HG03060 (cell line): ENCODE measurements at regions not wholly inside any gene's neighbourhood (a gene's known extent, or its start where the extent isn't known, plus 50 kb on each side); places are given as distances from the start of the nearest gene placed in this dataset.

Experiments
- ATAC-seq: cut with Tn5 transposase; IDR thresholded peaks from one replicate; pipeline ENCODE4 v1.9.1; 2021; ENCODE audit warnings: low read depth, moderate number of reproducible peaks; ENCODE audit not compliant: unreplicated experiment

DNA sequence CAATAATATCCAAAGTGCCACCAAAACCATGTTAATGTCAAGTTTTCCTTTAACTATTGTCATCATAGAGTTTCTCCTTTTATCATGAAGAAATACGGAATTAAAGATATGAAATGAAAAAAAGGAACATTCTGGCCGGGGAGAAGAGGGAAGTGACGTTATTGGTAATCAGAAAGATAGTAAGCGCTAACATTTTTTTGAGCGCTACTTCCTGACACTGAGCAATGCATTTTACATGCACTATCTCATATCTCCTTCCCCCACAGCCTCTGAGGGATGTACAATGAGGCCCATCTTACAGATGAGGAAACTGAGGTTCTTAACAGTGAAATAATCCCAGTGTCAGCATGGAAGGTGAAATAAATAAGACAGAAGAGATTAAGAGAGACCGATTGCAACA, 410.9 kb downstream of the SOX9 start:
- no peak for ATAC-seq

DNA sequence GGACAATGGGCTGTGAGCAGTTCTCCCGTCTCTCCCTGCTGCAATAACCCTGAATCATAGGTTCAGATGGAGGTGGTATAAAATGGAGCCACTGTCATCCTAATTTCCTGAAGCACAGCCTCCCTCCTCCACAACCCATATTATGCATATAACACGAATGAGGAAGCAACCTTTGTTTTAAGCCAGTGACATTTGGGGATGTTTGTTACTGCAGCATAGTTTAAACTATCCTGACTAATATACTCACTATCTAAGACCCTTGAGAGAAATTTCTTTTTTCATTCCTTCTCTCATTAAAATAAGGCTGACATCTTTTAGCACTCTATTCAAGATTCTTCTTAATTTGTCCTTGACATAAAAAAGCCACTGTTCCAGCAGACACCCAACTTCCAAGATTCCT, 413.4 kb downstream of the SOX9 start:
- no peak for ATAC-seq

DNA sequence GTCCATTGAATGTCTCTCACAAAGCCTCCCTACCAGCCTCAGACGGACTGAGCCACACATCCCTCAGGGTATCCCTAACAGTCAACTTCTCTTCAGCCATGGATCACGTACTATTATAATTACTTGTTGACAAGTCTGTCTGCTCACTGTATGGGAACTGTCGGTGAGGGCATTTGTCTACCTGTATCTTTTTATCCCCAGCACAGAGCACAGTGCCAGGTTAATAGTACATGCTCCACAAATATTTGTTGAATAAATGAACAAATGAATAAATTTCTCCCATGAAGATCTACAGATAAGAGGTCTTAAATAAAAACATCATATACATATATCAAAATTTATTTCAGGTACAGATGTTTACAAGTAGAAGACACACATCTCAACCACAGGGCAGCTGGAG, 414.0 kb downstream of the SOX9 start:
- ATAC-seq = no peak

DNA sequence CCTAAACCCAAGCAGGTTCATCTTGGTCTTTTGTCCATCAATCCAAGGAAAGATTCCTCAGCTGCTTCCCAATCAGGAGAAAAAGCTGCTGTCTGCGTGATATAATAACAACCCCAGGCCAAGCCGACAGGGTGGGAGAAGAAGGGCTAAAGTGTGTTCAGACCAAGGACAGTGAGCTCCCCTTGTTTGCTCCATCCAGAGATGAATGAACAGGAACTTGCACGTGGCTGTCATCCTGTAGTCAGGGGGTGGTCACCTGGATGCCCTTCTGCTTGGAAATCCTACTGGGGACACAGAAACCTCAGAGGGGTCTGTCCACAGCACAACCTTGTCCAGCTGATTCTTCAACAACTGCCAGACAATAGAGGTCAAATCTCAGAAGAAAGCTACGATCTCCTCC, 414.5 kb downstream of the SOX9 start:
- ATAC-seq = no peak

DNA sequence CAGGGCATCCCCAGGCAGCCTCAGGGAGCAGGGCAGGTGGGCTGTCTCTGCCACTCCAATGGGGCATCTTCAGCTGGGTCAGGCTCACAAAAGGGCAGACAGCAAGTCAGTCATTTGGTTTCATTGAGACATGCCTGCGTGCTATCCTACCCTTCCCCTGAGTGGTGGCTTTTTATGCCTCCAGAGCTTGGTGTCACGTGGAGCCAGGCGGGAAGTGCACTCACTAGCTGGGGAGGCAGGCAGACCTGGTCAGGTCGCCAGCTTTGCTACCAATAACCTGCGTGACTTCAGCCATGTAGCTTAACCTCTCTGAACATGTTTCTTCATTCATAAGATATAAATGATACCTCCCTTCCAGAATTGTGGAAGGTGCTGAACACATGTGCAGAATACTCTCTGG, 415.0 kb downstream of the SOX9 start:
- no peak for ATAC-seq

DNA sequence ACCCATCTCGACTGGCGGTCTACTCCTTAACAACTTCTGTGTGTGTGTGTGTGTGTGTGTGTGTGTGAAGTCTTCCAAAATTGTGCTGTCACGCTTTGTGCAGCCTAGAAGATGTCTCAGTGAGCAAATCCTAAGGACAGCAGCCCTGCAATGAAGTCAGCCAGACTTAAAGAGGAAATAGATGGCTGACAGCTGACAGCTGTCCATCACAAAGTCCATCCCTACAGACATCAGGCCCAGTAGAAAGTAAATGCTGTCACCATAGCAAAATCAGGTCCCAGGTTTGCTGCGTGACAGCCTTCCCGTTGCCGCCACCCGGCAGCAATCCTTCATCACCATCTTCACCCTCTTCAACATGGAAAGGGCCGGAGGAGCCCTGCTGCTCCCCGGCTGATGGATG, 416.0 kb downstream of the SOX9 start:
- no peak for ATAC-seq

DNA sequence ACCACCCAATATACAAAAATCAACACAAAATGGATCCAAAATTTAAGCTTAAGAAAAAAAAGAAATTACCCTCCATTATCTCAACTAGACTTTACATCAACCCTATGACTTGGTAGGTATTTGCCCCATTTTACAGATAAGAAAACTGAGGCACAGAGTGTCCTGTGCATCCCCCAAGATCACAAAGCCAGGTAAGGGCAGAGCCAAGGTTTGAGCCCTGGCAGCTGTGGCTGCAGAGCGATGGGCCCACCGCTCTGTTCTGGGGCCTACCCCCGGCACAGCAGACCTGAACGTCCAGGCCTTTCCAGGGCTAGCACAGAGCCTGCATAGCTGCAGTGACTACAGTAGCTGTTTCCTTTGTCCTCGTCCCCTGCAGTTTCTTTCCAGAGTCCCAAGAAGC, 417.6 kb downstream of the SOX9 start:
- no peak for ATAC-seq

DNA sequence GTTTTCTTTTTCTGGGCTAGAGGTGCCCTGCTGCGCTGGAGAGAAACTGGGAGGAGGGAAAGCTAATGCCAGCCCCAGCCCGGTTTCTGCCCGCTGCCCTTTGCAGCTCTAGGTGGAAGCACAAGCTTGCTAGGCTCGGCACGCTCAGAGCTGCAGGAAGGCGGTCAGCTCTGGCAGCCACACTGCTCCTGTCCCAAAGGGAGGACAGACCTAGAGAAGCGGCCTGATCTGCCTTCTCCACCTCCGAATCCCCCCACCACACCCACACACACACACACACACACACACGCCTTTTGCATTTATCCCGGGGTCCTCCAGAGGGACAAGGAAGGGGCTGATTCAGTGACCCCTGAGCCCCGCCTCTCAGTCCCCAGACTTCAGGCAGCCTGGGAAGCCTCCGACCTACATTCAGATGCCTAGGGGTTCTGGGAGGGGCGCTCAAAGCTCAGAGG, 418.1 kb downstream of the SOX9 start:
- ATAC-seq = no peak

DNA sequence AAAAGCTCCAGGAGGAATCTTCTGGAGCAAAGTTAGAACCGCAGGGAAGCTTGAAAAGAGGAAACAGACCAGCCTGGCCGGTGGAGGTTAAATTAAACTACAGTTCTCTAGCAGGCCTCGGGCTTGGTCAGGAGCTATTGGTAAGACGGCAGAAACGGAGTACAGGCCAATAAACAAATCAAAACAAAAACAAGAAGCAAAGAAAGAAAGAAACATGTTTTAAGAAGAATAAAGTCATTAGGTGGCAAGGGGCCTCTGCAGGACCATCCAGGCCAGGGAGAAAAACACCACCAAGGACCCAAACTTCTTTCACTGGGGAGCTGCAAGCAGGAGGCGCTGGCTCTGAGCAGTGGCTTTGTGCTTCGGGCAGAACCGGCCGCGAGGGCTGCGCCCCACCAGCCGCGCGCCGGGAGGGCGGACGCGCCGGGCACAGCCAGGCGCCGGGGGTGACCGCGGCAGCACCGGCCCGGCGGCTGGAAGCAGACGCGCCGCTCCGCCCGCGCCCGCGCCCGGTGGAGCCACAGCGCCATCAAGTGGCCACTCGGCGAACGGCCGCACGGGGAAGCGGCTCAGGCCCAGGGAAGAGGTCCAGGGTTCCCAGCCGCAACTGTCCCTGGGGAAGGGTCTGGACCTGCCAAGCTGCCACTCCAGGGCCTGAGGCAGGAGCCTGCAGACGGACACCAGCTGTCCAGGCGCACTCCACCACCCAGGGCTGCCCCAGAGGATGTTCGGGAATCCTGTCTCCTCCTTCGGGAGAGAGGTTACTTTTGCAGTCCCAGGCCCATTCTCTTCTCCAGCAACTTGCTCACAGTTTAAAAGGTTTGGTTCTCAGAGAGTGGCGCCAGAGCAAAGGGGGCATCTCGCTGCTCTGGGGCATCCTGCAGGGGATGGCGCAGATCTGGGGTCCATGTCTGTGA, 419.4 kb downstream of the SOX9 start:
- no peak for ATAC-seq

DNA sequence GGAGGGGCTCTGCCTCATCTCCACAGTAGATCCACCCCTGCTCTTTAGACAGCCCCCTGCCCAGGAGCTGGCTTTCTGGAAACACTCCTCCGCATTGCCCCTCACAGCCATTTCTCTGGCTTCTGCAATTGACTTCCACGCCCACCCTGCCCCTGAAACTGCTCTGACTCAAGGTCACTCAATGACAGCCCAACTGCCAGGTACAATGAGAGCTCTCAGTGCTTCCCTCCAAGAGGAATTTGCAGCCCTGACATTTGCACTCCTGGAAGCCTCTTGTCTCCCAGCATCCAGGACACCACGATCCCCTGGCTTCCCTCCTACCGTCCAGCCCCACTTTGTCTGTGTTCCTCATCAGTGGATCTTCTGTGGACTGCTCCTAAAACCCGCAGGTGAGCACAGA, 421.5 kb downstream of the SOX9 start:
- no peak for ATAC-seq

DNA sequence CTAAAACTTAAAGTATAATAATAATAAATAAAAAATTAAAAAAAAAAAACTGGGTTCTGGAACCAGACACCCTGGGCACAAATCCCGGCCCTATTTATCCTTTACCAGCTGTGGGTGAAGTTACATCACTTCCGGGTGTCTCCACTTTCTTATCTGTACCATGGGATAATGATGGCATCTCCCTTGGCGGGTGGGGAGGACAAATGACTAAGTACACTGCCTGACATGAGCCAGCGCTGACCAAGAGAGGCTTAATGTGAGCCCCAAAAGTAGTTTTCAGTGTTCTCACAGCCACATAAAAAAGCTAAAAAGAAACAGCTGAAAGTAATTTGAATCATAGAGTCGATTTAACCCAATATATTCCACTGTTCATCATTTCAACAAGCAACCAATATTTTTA, 424.9 kb downstream of the SOX9 start:
- no peak for ATAC-seq

DNA sequence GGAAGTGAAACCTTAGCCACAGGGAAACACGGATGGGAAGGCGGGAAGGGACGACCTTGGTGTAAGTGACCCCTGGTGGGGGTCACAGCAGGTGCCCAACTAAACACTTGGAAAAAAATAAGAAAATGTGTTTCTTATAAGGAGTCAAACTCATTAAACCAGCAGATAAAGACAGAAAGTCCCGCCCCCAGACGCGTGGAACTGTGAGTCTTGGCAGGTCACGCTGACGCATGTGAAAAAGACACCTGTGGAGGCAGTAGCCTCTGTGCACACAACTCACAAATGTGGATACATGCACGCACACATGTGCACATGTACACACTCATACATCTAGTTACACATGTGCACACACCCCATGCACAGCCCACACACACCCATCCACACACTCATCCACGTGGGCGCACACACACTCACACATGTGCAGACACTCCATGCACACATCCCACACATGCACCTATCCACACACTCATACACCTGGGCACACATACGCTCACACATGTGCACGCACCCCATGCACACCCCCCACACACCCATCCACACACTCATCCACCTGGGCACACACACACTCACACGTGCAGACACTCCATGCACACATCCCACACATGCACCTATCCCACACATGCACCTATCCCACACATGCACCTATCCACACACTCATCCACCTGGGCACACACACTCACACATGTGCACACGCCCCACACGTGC, 432.4 kb downstream of the SOX9 start:
- ATAC-seq = no peak

DNA sequence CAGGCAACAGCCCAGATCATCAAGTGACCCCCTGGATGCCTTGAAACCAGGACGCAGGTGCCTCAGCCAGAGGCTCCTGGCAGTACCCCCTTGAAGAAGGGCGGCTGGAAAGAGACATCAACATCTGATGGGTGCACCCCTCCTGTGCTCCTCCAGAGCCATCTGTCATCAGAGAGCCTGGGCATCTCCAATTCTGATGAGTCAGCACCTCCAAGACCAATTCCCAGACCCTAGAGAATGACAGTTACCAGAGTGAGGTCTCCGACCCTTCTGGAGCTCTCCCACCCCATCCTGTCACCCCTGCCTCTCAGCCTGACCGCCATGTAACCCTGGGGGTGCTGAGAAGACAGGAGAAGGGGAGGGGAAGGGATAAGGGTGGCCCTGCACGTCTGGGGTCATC, 433.7 kb downstream of the SOX9 start:
- no peak for ATAC-seq

DNA sequence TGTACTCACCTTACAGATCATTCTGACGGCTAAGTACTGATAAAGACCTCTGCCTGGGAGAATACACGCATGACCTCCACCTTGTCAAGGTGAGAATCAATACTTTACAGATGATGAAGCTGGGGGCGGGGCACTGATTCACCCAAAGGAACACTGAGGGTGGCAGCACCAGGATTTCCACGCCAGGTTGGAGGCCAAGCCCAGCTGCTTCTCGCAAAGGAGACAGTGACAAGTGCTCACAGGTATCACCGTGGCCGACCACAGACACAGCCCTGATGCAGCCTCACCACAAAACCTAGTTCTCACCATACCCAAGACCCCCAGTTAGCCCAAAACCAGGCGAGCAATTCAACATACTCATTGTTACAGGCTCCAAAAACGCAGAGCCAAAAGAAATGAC, 434.2 kb downstream of the SOX9 start:
- no peak for ATAC-seq

DNA sequence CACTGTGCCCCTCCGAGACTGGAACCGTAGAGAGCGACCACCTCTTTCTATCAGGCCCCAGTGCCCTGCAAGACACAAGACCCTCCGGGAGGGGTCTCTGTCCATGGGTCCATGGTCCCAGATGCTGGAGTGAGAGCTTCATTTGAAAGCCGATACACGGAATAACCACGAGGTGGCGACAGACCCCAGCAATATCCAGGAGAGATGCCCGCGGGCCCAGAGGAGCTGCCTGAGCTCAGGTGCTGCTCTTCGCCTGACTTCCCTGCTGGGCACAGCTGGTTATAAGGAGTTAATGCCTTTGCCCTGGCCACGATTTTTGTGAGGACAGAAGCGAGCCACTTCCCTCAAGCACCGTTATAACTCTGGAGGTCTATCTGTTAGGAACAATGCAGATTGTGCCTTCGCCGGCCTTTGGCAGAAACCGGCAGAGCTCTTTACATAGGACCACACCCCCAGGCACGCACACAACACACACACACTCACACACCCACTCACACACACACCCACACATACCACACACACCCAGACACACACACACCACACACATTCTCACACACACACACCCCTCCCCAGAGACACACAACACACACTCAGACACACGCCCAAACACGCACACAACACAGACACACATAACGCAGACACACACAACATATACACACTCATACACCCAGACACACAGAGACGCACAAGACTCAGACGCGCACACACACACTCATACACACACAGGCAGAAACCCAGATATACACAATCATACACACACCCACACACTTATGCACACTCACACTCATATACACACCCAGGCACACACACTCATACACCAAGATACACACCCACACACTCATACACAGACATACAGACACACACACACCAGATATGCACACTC, 436.4 kb downstream of the SOX9 start:
- peak; percentile 79 for ATAC-seq

DNA sequence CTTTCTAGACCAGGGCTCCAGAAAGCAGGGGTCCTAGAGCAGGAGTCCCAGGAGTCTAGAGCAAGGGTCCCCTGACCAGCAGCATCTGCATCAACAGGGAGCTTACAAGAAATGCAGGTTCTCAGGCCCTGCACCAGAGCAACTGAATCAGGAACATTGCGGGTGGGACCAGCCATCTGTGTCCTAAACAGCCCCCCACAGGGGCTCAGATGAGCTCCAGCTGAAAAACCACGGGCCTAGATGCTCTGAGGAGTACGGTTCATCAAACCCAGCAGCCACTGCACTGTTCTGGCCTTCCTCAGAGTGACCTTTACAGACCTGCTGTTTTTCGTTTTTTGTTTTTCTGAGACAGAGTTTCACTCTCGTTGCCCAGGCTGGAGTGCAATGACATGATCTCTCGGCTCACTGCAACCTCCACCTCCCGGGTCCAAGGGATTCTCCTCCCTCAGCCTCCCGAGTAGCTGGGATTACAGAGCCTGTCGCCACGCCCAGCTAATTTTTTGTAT, 438.2 kb downstream of the SOX9 start:
- ATAC-seq = no peak

DNA sequence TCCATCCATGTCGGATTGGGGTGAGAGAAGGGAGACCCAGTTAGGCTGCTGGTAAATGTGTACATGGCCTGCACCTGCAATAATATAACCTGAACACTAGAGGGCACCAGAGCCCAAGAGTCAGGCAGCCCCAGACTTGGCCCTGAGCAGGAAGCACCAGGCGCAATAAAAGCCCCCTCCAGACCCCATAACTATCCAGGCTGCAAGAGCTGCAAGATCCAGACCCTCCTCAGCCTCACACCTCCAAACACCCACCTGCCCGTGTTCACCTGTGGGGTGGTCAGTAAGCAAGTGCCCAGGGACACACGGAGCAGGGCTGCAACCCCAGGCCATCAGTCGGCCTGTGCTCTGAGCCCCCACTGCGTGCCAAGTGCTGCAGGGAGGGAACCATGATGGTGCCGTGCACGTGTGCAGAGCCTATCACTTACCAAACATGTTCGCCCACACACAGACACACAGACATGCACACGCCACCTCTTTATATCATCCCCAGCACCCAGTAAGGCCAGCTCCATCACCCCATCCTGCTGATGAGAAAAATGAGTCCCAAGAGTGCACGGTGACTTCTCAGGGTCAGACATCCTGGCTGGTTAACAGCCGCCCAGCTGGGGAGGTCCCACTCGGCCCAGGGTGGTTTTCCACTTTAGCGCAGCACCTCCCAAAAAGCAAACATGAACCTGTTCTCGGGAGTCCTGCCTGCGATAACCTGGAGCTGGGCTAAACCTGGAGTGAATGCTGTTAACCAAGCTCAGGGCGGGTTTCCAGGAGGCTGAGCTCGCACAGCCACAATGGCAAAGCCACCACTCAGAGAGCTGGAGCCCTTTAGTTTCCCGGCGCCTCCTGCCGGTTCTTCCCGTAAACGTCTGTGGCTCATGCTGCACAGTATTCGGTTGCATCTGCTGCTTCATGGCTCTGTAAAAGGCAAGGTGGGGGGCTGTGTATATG, 439.8 kb downstream of the SOX9 start:
- ATAC-seq = no peak

DNA sequence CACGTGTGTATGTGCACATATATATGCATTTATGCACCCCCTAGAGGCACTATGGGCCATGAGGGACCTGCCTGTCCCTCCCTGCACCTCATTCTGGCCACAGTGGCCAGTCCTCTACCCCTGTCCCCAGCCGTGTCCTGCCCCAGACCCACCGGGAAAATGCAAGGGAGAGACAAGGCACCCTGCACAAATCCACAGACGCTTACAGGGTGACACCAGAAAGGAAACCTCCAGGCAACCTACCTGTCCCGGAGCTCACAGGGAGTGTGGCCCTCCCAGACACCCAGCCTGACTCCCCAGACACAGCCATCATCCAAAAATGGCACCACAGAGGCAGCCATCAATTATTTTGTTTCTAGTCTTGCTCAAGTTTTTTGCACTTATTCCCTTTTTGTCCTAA, 440.4 kb downstream of the SOX9 start:
- ATAC-seq = no peak

DNA sequence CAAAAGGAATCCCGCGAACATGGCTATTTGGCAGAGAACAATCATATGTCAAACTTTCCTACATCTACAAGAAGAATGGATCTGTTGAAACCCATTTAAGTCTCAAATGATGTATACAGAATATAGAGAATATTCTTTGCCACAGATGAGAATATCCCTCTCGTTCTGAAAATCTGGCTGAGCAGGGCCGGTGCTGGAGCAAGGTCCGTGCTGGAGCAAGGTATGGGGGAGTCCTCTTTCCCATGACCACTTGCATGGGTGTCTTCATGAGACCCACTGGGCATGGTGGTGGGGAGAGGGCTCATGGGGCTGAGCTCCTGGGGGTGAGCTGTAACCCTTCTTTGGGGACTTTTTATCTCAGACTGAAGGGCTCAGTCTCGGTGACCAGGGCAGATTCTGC, 440.9 kb downstream of the SOX9 start:
- ATAC-seq = no peak
